Stimulated activated CD4-positive, alpha-beta T cell treated with anti-CD3 and anti-CD28 coated beads, Interleukin-1b, Interleukin-23, amount 100 ng/mL, for 24 hours (primary cell): ENCODE measurements at regions not wholly inside any gene's neighbourhood (a gene's known extent, or its start where the extent isn't known, plus 50 kb on each side); places are given as distances from the start of the nearest gene placed in this dataset.
"Not testable (repeated sequence)": the region's sequence is repeated elsewhere in the genome, so short reads cannot be mapped to it uniquely, and the experiment has no call there.

ENCODE experiments used
- DNase-seq, 4 experiments: peaks; one replicate each; pipeline ENCODE4 v3.0.0-alpha.2; 2020; ENCODE audit warnings: low read depth in 4 of 4, low spot score in 1 of 4

DNA sequence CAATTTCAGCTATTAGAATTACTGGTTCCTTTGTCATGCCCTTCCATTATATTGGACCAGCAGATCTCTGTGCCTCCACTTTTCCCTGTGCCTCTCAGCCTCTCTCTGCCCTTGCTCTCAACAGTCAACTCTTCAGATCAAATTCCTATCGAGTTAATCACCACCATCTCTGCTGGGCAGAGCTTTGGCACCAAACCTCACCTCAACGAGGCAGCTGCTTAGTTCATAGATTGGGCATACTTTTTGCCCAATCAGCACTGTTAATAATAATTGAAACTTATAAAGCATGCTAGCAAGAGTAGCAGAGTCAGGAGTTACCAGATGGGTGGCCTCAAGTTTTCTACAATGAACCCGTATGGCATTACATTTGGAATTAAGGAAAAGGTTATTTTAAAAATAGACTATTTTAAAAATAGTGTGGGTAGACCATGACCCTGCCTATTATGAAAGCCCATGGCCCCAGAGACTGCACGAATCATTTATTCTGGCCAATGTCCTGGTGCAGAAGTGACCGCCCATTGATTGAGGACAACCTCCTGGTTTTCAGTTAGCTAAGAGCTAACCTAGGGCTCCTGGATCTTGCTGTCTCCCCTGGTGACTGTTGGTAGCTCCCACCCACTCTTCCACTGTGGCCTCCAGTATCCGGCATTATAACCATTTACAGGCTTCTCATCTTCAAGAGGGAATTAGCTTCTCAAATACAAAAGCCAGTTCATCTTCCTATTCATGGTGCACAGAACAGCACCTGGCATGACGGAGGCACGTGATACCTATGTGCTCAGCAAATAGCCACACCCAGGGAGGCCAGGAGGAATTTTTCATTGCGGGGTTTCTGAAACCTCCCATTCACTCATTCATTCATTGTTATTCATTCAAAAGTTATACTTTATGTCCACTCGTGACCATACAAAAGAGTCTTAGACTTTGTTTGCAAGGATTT lies 265.4 kb downstream of the INHBA start:
- DNase-seq, result no peak

DNA sequence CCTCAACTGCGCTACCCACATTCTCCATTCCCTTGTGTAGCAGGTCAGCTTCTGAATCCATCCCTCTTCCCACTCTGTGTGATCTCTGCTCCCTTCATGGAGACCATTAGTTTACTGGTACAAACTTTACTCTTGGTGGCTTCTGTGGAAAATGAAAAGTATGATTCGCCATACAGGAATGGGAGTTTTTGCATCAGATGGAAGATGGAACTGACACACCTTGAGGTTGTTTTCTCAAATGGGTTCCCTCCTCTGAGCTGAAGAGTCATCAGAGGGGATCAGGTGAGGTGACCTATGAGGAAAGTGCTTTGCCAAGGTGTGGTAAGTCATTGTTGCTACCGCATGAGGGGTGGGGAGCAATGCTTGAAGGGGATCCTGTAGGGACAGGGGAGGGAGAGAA lies 266.8 kb downstream of the INHBA start:
- no peak for DNase-seq

DNA sequence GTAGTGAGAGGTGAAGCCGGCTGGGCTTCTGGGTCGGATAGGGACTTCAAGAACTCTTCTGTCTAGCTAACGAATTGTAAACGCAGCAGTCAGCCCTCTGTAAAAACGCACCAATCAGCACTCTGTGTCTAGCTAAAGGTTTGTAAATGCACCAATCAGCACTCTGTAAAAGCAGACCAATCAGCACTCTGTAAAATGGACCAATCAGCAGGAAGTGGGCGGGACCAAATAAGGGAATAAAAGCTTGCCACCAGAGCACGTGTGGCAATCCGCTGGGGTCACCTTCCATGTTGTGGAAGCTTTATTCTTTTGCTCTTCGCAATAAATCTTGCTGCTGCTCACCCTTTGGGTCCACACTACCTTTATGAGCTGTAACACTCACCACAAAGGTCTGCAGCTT lies 267.9 kb downstream of the INHBA start:
- not testable (repeated sequence) for DNase-seq

DNA sequence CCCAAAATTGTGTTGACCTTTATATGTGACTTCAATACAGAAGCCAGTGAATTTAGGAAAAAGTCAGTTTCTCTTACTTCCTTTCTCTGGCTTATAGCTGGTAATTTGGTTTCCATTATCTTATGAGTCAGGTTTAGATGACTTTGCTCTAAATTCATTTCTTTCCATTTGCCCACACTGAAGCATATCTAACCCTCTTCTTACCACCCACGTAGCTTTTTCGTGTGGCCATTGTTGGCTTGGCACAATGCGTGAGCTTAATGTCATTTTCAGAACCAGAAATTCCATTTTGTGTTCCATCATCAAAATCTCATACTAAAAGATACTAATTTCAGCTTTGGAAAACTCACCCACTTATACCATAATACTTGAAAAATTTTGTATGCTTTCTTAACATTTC lies 271.2 kb downstream of the INHBA start:
- DNase-seq, result no peak

DNA sequence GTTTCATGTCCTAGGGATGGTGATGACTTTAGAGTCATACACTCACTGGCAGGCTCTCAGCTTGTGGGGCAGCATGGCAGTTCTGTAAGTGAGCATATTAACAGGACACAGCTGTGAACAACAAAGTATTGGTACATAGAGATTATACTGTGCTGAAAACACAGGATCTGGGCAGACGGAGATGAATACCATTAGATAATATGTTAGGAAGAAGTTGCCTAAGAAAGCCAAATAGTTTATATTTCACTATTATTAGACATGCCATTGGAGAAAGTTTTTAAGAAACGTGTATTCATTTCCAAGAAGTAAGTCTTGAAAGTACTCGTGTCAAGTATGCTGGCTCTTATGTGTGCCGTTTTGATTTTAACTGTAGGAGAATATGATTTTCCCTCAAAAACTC lies 274.5 kb downstream of the INHBA start:
- DNase-seq, result no peak

DNA sequence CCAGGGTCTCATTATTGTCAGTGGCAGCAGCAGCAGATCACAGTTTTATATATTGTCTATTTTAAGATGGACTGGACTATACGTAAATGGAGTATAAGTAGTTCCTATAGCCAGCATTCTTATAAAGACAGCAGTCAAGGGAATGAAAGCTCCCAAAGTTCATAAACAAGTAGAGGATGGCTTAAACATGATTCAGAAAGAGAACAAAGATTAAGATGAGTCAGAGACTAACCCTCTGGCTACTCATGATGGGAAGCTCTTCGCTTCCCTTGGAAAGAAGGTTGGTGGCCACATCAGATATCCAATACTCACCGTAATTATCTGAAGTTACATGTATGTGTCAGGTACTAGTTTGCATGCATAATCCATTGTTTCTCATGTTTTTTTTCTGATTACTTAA lies 277.0 kb downstream of the INHBA start:
- DNase-seq, result no peak

DNA sequence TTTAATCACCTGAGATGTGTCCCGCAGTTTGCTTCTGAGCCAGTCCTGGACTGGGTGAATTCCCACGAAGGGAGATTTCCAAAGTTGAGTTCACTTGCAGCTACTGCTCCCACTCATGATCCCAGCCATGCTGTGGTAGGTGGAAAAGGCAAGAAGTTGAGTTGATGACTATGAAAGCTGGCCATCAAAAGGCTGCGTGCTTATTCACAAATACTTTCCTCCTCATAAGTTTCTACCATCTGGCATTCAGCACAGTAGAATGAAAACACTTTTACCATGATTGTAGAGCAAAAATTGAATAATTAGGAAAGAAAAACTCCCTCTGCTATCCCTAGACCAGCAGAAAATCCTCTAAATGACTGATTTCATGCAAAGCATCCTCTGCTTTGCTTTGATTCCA lies 281.8 kb downstream of the INHBA start:
- no peak for DNase-seq

DNA sequence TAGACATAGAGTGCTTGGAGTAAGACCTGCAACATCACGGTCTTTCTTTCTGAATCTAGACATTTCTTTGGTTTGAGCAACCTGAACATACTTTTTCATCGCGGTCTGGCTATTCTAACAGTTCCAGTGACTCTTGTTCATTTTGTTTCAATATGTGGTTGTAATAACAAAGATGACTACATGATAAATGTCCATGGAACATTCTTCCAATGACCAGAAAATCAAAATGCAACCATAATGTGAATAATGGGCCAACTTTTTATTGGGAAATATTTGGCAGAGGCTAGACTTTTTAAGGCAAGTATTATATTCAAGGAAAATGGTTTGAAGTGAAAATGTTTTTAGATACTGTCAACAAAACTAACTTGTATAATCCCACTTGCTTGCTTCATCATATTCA lies 282.5 kb downstream of the INHBA start:
- DNase-seq, result no peak

DNA sequence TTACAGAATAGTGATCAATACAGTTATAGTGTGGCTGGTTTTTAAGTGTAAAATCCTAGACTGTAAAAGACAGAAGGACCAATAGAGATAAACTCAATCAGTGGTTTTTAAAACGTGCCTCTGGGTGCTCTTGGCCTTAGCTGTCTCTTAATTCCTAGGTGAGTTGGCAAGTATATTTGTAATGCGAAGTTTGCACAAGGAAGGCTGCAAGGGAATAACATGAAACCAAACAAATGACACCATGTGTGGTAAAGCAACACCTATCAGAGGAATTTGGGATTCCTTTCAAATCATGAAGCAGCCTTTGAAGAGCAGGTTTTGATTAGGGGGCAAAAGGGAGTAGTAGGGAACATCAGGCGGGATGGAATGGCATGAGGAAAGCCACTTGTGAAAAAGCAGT lies 284.6 kb downstream of the INHBA start:
- no peak for DNase-seq

DNA sequence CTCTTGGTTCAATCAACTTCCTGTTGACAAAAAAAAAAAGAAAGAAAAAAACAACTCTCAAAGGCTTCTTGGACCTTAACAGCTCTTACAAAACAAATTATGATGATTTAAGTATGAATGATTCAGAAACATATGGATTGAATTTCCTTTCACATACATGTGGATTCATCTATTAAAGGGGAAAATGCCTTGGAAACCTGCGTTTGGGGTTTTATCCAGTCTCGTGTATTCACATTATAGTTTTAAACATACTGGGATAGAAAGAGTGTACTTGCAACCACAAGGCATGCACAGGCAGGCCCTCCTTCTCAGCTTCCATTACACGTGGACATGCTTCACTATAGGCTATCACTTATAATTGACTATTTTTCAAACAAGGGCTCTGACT lies 286.7 kb downstream of the INHBA start:
- no peak for DNase-seq

DNA sequence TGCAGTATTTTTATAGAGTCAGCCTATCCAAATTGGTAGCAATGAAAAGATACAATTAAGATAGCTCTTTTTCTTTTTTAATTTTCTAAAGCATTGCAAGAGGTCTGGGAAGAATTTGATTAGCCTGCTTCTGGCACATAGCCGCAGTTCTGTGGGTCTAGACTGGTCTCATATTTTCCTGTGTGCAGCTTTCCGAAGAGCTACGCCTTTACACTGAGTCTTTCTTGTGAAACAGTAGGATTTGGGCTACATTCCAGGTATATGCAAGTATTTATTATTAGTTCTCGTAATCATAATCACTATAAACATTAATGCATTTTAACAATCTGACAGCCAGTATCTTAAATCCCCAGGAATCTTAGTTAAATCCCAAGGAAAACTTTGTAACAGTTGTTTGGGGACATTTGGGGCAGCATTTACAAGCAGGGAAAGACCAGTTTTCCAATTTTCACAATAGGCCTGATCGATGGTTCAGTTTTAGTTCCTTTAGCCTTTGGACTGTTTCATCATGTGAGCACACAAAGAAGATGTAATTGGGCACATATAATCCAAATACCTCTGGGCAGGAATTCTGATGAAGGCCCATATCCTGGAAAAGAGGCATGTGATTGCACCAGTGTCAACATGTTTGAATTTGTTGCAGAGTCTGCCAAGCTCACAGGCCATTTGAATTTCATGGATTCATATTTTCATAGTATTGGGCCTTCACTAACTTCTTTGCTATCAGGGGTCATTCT lies 287.3 kb downstream of the INHBA start:
- no peak for DNase-seq

DNA sequence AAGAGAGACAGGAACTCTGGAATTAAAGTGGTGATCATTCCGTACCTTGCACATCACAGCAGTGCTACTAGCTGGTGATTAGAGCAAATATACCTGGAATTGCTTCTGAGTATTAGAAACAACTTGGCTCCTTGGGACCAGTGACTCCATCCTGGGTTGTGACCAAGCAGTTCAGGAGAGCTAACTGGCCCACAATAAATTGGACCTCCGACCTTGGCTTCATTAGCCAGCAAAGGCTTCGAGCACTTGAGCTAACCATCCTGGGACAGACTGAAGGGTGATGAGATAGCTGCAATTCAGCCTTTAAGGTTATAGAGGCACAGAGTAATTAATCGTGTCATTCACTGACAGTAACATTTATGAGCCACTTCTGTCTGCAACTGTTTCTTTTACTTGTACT lies 287.8 kb downstream of the INHBA start:
- DNase-seq, result no peak

DNA sequence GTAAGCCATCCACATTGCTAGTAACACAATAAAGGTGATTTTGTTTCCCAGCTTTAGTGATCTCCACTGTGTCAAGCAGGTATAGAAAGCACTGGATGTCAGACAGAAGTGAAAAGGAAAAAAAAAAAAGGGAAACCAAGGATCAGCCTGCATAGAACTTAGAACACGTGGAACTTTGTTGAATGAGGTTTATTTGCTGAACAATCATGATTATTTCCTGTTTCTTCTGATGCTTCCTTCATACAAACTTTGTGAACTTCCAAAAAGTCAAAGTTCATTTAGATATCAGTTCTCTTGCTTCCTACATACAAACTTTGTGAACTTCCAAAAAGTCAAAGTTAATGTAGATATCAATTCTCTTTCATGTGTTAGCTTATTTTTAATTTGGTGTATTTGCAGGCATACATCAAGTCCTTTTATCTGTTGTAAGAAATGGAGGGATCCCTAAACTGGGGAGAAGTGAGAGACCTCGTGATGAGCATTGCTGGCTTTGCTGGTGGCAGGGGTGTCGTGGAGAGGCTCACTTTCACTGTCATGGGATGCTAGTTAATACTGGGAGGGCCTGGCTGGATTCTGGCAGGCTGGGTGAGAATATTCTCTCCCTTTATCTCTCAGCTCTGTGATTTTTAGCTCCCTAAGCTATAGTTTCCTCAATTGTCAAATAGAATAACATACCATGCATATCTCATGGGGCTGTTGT lies 298.4 kb downstream of the INHBA start:
- DNase-seq, result no peak

DNA sequence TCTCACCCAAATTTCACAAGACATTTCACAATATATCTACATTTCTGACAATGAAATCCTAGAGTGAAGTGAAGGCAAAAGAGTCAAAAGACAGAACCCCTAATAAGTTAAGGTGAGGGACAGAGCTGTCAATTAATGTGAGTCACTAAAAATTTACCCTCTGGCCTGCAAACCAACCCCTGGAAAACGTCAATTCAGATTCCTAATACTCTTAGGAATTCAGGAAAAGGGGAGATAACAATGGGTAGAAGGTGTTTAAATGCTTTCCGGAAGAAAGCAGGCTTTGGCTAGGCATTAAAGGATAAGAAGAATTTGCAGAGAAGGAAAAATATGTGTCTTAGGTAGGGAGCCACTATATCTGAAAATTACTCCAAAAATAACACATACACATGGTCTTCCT lies 299.6 kb downstream of the INHBA start:
- no peak for DNase-seq

DNA sequence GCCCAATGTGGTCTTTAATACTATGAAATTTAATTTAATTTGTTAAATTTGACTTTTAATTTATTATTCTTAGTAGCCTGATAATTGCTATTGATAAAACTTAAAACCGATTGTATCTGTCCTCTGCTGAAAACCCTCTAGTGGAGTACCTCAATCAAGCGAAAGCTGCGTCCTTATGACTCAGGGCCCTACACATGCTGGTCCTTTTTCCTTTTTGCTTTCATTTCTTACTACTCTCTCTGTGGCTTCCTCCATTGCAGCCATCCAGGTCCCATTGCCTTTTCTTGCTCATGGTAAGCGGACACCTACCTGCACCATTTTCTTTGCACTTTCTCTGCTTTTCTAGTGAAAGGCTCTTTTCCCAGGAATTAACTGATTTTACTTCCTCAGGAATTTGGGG lies 301.1 kb downstream of the INHBA start:
- no peak for DNase-seq

DNA sequence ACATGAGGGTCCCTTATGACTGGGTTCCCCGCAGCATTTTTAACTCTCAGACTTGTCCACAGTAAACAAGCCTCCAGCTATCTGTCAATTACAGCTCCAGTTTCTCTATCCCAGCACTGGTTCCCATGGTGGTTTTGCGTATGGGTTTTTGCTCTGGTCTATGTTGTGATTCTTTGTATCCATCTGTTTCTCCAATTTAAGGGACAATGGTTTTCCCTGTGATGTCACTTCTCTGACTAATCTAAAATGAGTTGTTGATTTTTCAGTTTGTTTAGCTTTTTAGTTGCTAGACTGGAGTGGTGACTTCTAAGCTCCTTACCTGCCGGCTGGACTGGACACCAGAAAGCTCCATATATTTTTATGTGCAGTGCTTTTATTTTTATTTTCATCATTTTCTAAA lies 303.7 kb downstream of the INHBA start:
- no peak for DNase-seq

DNA sequence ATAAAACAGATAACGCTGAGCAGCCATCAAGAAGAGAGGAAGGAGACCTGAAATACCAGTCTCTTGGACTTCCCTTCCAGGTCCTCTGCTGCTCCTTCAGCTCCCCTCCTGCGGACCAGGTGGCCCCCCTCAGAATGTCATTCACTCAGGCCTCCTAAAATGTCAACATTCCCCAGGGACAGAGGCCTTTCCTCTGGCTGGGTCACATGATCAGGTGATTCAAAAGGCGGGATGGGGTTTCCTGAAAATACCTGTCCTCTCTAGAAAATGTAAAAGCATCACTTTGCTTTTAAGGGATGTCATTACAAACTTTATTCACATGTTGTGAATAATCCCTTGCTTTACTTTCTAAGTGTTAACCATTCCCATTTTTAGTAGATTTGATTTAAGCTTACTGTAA lies 311.1 kb downstream of the INHBA start:
- no peak for DNase-seq

DNA sequence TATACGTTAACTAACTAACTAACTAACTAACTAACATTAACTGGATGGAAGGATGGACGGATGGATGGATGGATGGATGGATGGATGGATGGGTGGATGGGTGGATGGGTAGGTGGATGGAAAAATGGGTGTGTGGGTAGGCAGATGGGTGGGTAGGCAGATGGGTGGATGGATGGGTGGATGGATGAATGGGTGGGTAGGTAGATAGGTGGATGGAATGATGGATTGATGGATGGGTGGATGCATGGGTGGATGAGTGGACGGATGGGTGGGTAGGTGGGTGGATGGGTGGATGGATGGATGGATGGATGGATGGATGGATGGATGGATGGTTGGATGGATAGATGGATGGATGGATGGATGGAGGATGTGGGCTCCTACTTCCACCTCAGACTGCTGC lies 314.0 kb downstream of the INHBA start:
- not testable (repeated sequence) for DNase-seq

DNA sequence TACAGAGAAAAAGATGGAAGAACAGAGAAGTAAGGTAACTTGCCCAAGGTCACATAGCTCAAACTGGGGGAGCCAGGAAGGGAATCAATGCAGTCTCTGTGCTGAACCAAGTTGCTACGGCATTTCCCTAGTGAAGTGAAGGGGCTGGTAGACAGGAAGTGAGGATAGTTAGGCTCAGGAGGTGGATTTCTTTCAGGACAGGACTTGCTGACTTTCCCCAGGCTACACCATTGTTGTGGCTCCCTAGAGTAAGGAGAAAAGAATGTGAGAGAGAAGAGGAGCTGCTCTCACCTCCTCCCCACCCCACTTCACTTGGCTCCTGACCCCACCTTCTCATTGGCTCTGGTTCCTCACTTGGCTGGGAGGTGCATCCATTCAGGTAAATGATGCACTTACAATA lies 316.9 kb downstream of the INHBA start:
- DNase-seq, result no peak

DNA sequence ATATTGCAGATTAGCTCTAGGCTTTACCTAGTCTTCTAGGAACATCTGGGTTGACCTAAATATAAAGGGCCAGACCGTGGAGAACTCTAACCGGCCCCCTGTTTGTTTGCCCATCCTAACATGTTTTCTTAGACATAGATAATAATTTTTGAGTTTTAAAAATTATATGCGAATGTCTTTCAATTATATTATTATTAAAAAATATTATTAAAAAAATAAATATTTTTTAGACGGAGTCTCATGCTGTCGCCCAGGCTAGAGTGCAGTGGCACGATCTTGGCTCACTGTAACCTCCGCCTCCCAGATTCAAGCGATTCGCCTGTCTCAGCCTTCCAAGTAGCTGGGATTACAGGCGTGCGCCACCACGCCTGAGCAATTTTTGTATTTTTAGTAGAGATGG lies 318.5 kb downstream of the INHBA start:
- DNase-seq, result no peak

DNA sequence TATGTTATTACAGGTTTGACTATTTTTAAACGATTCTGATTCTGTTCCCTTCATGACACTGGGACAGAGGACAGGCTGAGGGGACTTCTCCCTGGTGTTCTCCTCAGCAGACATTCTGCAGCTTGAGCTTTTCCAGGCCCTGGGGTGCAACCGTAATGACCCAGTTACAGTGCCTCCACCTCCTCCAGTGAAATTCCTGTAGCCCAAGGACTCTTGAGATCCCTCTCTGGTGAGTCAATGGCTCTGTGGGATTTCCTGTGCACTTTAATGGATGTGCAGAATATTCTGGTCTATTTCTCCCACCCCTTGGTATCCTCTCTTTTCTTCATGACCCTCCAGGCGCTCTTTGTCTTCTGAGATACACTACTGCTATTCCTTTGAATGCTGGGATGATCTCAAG lies 319.3 kb downstream of the INHBA start:
- no peak for DNase-seq

DNA sequence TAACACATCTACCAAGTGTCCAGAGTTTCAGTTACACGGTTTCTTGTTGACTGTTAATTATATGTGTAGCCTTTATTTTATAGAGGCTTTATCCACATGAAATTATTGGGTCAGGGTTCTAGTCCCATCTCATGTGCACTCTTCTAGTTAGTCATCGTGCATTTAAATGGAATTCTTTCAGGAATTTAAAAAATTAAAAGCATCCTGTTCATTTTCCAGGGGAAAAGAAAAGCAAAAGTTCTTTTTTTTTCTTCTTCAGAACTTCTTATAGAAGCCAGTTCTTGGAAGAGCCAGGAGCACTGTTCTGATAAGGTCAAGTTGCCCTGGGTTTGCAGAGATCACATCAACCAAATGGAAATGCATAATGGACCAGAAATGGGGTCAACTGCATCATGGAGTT lies 324.7 kb downstream of the INHBA start:
- DNase-seq, result no peak
